ENCODE measurements at regions not wholly inside any gene's neighbourhood (a gene's known extent, or its start where the extent isn't known, plus 50 kb on each side); places are given as distances from the start of the nearest gene placed in this dataset.

- TF ChIP-seq CTCF (IDR thresholded peaks at IDR 0.05 in 8 of 11, conservative IDR thresholded peaks at IDR 0.05 in 3 of 11): no peak
- TF ChIP-seq POLR2A (IDR thresholded peaks at IDR 0.05): no peak
These were observed 54.0 kb upstream of the EYA4 start for GRCh38 chr6:133187114-133187513.

Measured in spleen (tissue), 7 donors.